H1 (cell line): ENCODE measurements at regions not wholly inside any gene's neighbourhood (a gene's known extent, or its start where the extent isn't known, plus 50 kb on each side); places are given as distances from the start of the nearest gene placed in this dataset.

ENCODE experiments used
- CTCF ChIA-PET: fragments of 300-600 bp; sonication (Branson Sonifier 250); formaldehyde crosslinking; loops from one replicate; lab custom pipeline; 2021; ENCODE audit not compliant: partially characterized antibody; lab: Charles Lee
- POLR2A ChIA-PET: fragments of 300-600 bp; sonication (Branson Sonifier 250); formaldehyde crosslinking; loops from one replicate; lab custom pipeline; 2021; ENCODE audit warnings: inconsistent platforms; ENCODE audit not compliant: partially characterized antibody; lab: Charles Lee
- DNase-seq, 2 experiments: peaks; one replicate each; pipeline versions ENCODE4 v3.0.0 to v3.0.0-alpha.2; 2010 to 2022; ENCODE audit warnings: low spot score in 2 of 2, low read depth in 1 of 2, mixed read lengths in 1 of 2
- FAIRE-seq: peaks from 2 replicates; lab custom pipeline; 2011; peaks lifted over from hg19 to GRCh38; lab: Jason Lieb, UNC
- H2AFZ ChIP-seq: 2 replicates; pipeline ENCODE4 v1.8.1; 2012; ENCODE audit warnings: low read length, inconsistent platforms
- H2AK5ac ChIP-seq: 2 replicates; pipeline ENCODE4 v1.6.1; 2013; ENCODE audit warnings: low read depth, low read length
- H2BK120ac ChIP-seq: replicated peaks from 2 replicates; pipeline ENCODE3; 2013; ENCODE audit warnings: low read depth, low read length, inconsistent platforms
- H2BK12ac ChIP-seq: 2 replicates; pipeline ENCODE4 v1.6.1; 2013; ENCODE audit warnings: low read depth, low read length
- H2BK15ac ChIP-seq: 2 replicates; pipeline ENCODE4 v1.6.1; 2013; ENCODE audit warnings: low read length
- H2BK20ac ChIP-seq: 2 replicates; pipeline ENCODE4 v1.6.1; 2013; ENCODE audit warnings: low read length
- H2BK5ac ChIP-seq: 2 replicates; pipeline ENCODE4 v1.6.1; 2013; ENCODE audit warnings: low read depth, low read length
- H3K14ac ChIP-seq: 2 replicates; pipeline ENCODE4 v1.6.1; 2013; ENCODE audit warnings: inconsistent platforms; ENCODE audit not compliant: insufficient read length
- H3K18ac ChIP-seq: 2 replicates; pipeline ENCODE4 v1.6.1; 2013; ENCODE audit warnings: low read length; ENCODE audit errors: extremely low read depth
- H3K23ac ChIP-seq: 2 replicates; pipeline ENCODE4 v1.6.1; 2013; ENCODE audit warnings: inconsistent platforms; ENCODE audit not compliant: insufficient read length
- H3K23me2 ChIP-seq: 2 replicates; pipeline ENCODE4 v1.6.1; 2013; ENCODE audit warnings: low read depth, low read length
- H3K27ac ChIP-seq: 2 replicates; pipeline ENCODE4 v1.6.1; 2011; ENCODE audit warnings: low read depth, low read length, inconsistent platforms
- H3K27me3 ChIP-seq, 4 experiments: replicated peaks in 1 of 4; 1 replicate in 1 of 4; 2 replicates in 3 of 4; pipeline versions ENCODE4 v1.6.1 to v1.8.1; 2011 to 2013; ENCODE audit warnings: low read length in 3 of 4, mild to moderate bottlenecking in 3 of 4, inconsistent platforms in 2 of 4, mixed read lengths in 2 of 4, moderate library complexity in 1 of 4; ENCODE audit not compliant: control insufficient read depth in 3 of 4, insufficient read depth in 3 of 4; ENCODE audit errors: extremely low read depth in 1 of 4
- H3K36me3 ChIP-seq, 4 experiments: 2 replicates each; pipeline versions ENCODE4 v1.6.1 to v1.8.1; 2011 to 2013; ENCODE audit warnings: mild to moderate bottlenecking in 4 of 4, low read length in 3 of 4, moderate library complexity in 2 of 4, control low read depth in 1 of 4, inconsistent platforms in 1 of 4; ENCODE audit not compliant: insufficient read depth in 4 of 4, control insufficient read depth in 2 of 4
- H3K4ac ChIP-seq: replicated peaks from 2 replicates; pipeline ENCODE3; 2013; ENCODE audit warnings: low read length, low read depth, mixed read lengths, inconsistent platforms; ENCODE audit not compliant: insufficient read length
- H3K4me1 ChIP-seq, 4 experiments: replicated peaks in 1 of 4; 1 replicate in 1 of 4; 2 replicates in 3 of 4; pipeline versions ENCODE4 v1.6.1 to v1.8.1; 2011 to 2013; ENCODE audit warnings: low read length in 3 of 4, inconsistent platforms in 2 of 4, mixed read lengths in 1 of 4; ENCODE audit not compliant: insufficient read depth in 4 of 4, control insufficient read depth in 3 of 4
- H3K4me2 ChIP-seq, 2 experiments: 2 replicates each; pipeline versions ENCODE4 v1.6.1 to v1.8.1; 2011 to 2013; ENCODE audit warnings: low read depth in 2 of 2, low read length in 2 of 2, control low read depth in 1 of 2, inconsistent platforms in 1 of 2, mild to moderate bottlenecking in 1 of 2; ENCODE audit not compliant: insufficient read depth in 1 of 2
- H3K4me3 ChIP-seq, 4 experiments: fragments of 200-600, 300-600 bp in 1 of 4; sonication (generic), shearing (Covaris generic), sonication (Bioruptor Twin) in 1 of 4; 2 replicates each; pipeline versions ENCODE4 v1.5.1 to v1.8.1; 2011 to 2016; ENCODE audit warnings: low read length in 4 of 4, low read depth in 3 of 4, control low read depth in 2 of 4, inconsistent platforms in 2 of 4, mild to moderate bottlenecking in 2 of 4, mixed read lengths in 1 of 4, moderate library complexity in 1 of 4; ENCODE audit not compliant: insufficient read depth in 2 of 4; ENCODE audit errors: extremely low read depth in 1 of 4
- H3K56ac ChIP-seq: replicated peaks from 2 replicates; pipeline ENCODE3; 2013; ENCODE audit warnings: low read depth, mild to moderate bottlenecking, mixed read lengths, low read length, inconsistent platforms; ENCODE audit not compliant: insufficient read length
- H3K79me1 ChIP-seq: 2 replicates; pipeline ENCODE4 v1.6.1; 2013; ENCODE audit warnings: low read depth, low read length, control low read depth
- H3K79me2 ChIP-seq, 2 experiments: 2 replicates each; pipeline versions ENCODE4 v1.6.1 to v1.8.1; 2012 to 2013; ENCODE audit warnings: low read length in 2 of 2, mild to moderate bottlenecking in 2 of 2, inconsistent platforms in 1 of 2; ENCODE audit not compliant: insufficient read depth in 2 of 2, control insufficient read depth in 1 of 2
- H3K9ac ChIP-seq, 4 experiments: replicated peaks in 1 of 4; 1 replicate in 1 of 4; 2 replicates in 3 of 4; pipeline versions ENCODE4 v1.6.1 to v1.8.1; 2011 to 2013; ENCODE audit warnings: low read depth in 3 of 4, low read length in 3 of 4, control low read depth in 2 of 4, mild to moderate bottlenecking in 2 of 4, moderate library complexity in 2 of 4, inconsistent platforms in 1 of 4; ENCODE audit errors: extremely low read depth in 1 of 4
- H3K9me3 ChIP-seq, 2 experiments: 2 replicates each; pipeline versions ENCODE4 v1.6.1 to v1.8.1; 2012 to 2013; ENCODE audit warnings: mild to moderate bottlenecking in 2 of 2, moderate library complexity in 2 of 2, control low read depth in 1 of 2, inconsistent platforms in 1 of 2, low read depth in 1 of 2, low read length in 1 of 2, mixed read lengths in 1 of 2; ENCODE audit not compliant: insufficient read depth in 2 of 2
- H4K20me1 ChIP-seq, 2 experiments: replicated peaks in 1 of 2; 2 replicates each; pipeline versions ENCODE3 to v1.8.1; 2011 to 2013; ENCODE audit warnings: inconsistent platforms in 2 of 2, low read length in 2 of 2, mild to moderate bottlenecking in 1 of 2; ENCODE audit not compliant: insufficient read depth in 2 of 2, control insufficient read depth in 1 of 2
- H4K5ac ChIP-seq: 2 replicates; pipeline ENCODE4 v1.6.1; 2013; ENCODE audit warnings: low read length, low read depth, mixed read lengths, inconsistent platforms; ENCODE audit not compliant: insufficient read length
- H4K8ac ChIP-seq: 2 replicates; pipeline ENCODE4 v1.8.0; 2013; ENCODE audit warnings: mild to moderate bottlenecking, moderate library complexity, low read length, inconsistent platforms; ENCODE audit not compliant: insufficient read depth; ENCODE audit errors: extremely low read depth
- H4K91ac ChIP-seq: replicated peaks from 2 replicates; pipeline ENCODE3; 2013; ENCODE audit warnings: low read length, mixed read lengths, inconsistent platforms; ENCODE audit not compliant: insufficient read length
- BCL11A ChIP-seq, 2 experiments: IDR thresholded peaks; one replicate each; pipeline ENCODE4 v1.6.1; 2011; ENCODE audit warnings: low read depth in 2 of 2, low read length in 2 of 2, mild to moderate bottlenecking in 2 of 2
- CHD2 ChIP-seq: IDR thresholded peaks from 2 replicates; pipeline ENCODE4 v1.6.1; 2012; ENCODE audit warnings: low read length, improper control_type of control experiment
- CREB1 ChIP-seq: IDR thresholded peaks from 2 replicates; pipeline ENCODE4 v1.6.1; 2012; ENCODE audit warnings: inconsistent platforms
- EGR1 ChIP-seq: IDR thresholded peaks from 2 replicates; pipeline ENCODE4 v1.6.1; 2011; ENCODE audit warnings: low read depth, low read length, borderline replicate concordance
- JUND ChIP-seq: IDR thresholded peaks from 2 replicates; pipeline ENCODE4 v1.6.1; 2011; ENCODE audit warnings: mild to moderate bottlenecking, improper control_type of control experiment, low read length
- RBBP5 ChIP-seq: IDR thresholded peaks from 2 replicates; pipeline ENCODE4 v1.7.1; 2012; ENCODE audit warnings: low read depth, mild to moderate bottlenecking, inconsistent platforms, low read length, moderate library complexity, borderline replicate concordance
- SIN3A ChIP-seq, 2 experiments: IDR thresholded peaks in 1 of 2; conservative IDR thresholded peaks in 1 of 2; 2 replicates each; pipeline ENCODE4 v1.6.1; 2011 to 2012; ENCODE audit warnings: low read length in 2 of 2, improper control_type of control experiment in 1 of 2, low read depth in 1 of 2, mild to moderate bottlenecking in 1 of 2
- TAF7 ChIP-seq: optimal IDR thresholded peaks from 2 replicates; pipeline ENCODE3; 2011; ENCODE audit warnings: low read depth, mild to moderate bottlenecking, inconsistent platforms, low read length, moderate library complexity, borderline replicate concordance
- WGBS, 2 experiments: shearing (Covaris generic) in 1 of 2; methylation state at CpG; one replicate each; pipeline versions ENCODE4 v1.1.6 to v1.1.7; 2013 to 2015; ENCODE audit warnings: low lambda C conversion rate in 2 of 2, mixed read lengths in 2 of 2, inconsistent platforms in 1 of 2, low coverage in 1 of 2, missing lambda C conversion rate in 1 of 2; ENCODE audit not compliant: insufficient replicate concordance in 2 of 2, insufficient coverage in 1 of 2, insufficient read length in 1 of 2; ENCODE audit errors: extremely low coverage in 1 of 2, missing lambda C conversion rate in 1 of 2; 5-methylcytosine and 5-hydroxymethylcytosine counted together
- TF ChIP-seq, protein P1 (sequence below): IDR thresholded peaks from 2 replicates; pipeline ENCODE4 v1.6.1; 2011; ENCODE audit warnings: low read depth, mild to moderate bottlenecking, low read length; ENCODE audit not compliant: insufficient read depth
- TF ChIP-seq, protein P2 (sequence below): IDR thresholded peaks from 2 replicates; pipeline ENCODE4 v1.6.1; 2012; ENCODE audit warnings: inconsistent platforms
- TF ChIP-seq, protein P3 (sequence below): IDR thresholded peaks from 2 replicates; pipeline ENCODE4 v1.6.1; 2012; ENCODE audit warnings: inconsistent platforms

DNA sequence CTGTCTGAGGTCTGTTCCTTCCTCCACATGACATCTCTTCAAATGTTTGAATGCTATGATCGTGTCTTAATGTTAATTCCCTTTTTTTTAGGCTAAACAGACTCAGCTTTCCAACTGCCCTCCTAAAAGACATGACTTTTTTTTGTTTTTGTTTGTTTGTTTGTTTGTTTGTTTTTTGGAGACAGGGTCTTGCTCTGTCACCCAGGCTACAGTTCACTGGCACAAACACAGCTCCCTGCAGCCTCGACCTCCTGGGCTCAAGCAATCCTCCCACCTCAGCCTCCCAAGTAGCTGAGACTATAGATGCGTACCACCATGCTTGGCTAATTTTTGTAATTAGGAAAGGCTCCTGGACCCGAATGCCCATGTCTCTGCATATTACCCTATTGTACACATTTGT is 176.5 kb downstream of the ABCA8 start:
- H3K4ac ChIP-seq = no peak overlapping the region
- no peak overlapping the region for H4K5ac ChIP-seq
- no peak overlapping the region for H2BK15ac ChIP-seq
- H3K56ac ChIP-seq = no peak overlapping the region
- no peaks in the 10 kb centered on the region for H4K20me1 ChIP-seq
- no peaks in the 10 kb centered on the region for H3K79me2 ChIP-seq
- ChIA-PET CTCF (interaction anchor here (0.8 to 5.5 kb wide), 16 partner anchors 15 to 629 kb away, joined by 3 to 31 read pairs (median 8); no protein-coding TSS in a partner anchor), POLR2A (no interaction called here)
- H3K23me2 ChIP-seq = no peaks in the 10 kb centered on the region
- no peaks in the 10 kb centered on the region for H3K27me3 ChIP-seq
- no peak overlapping the region for H3K18ac ChIP-seq
- TF ChIP-seq RBBP5 = no peak
- TF ChIP-seq CHD2 = no peak
- TF ChIP-seq, protein P1, sequence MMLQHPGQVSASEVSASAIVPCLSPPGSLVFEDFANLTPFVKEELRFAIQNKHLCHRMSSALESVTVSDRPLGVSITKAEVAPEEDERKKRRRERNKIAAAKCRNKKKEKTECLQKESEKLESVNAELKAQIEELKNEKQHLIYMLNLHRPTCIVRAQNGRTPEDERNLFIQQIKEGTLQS = no peak
- no peak for TF ChIP-seq CREB1
- TF ChIP-seq TAF7 = no peak
- TF ChIP-seq, protein P2, sequence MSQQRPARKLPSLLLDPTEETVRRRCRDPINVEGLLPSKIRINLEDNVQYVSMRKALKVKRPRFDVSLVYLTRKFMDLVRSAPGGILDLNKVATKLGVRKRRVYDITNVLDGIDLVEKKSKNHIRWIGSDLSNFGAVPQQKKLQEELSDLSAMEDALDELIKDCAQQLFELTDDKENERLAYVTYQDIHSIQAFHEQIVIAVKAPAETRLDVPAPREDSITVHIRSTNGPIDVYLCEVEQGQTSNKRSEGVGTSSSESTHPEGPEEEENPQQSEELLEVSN = no peak
- no peak for TF ChIP-seq EGR1
- TF ChIP-seq SIN3A (conservative IDR thresholded peaks at IDR 0.05 in 1 of 2, IDR thresholded peaks at IDR 0.05 in 1 of 2; ENCODE audit: low read depth in 1 of 2, low read length in 2 of 2) = no peak
- TF ChIP-seq, protein P3, sequence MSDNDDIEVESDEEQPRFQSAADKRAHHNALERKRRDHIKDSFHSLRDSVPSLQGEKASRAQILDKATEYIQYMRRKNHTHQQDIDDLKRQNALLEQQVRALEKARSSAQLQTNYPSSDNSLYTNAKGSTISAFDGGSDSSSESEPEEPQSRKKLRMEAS = no peak
- TF ChIP-seq BCL11A (IDR thresholded peaks at IDR 0.05; ENCODE audit: low read depth in 2 of 2, low read length in 2 of 2) = no peak
- TF ChIP-seq JUND = no peak
- no peak overlapping the region for H2BK5ac ChIP-seq
- H4K91ac ChIP-seq = no peak overlapping the region
- H3K36me3 ChIP-seq = no peaks in the 10 kb centered on the region
- 85% methylated on average over 4 of the region's 4 CpGs; no CpG with 5 or more reads in 1 of the 2 experiments for WGBS, 2 experiments
- no peak overlapping the region for H4K8ac ChIP-seq
- H2BK120ac ChIP-seq = no peak overlapping the region
- H3K23ac ChIP-seq = no peak overlapping the region
- no peak for FAIRE-seq
- H3K4me2 ChIP-seq = no peak overlapping the region
- H3K27ac ChIP-seq = no peak overlapping the region
- no peak overlapping the region for H2AK5ac ChIP-seq
- H3K4me3 ChIP-seq = no peak overlapping the region
- DNase-seq = no peak
- peaks cover 0 to 6% of the 10 kb centered on the region in 2 experiments; a peak in 3 of 4 replicates for H3K9me3 ChIP-seq
- H2BK12ac ChIP-seq = no peak overlapping the region
- no peaks in the 10 kb centered on the region for H3K4me1 ChIP-seq
- no peak overlapping the region for H3K9ac ChIP-seq
- H2BK20ac ChIP-seq = no peak overlapping the region
- no peak overlapping the region for H3K14ac ChIP-seq
- H2AFZ ChIP-seq = no peak overlapping the region; the same call in 1 of the 2 replicates
- H3K79me1 ChIP-seq = no peaks in the 10 kb centered on the region
